ENCODE measurements at regions not wholly inside any gene's neighbourhood (a gene's known extent, or its start where the extent isn't known, plus 50 kb on each side); places are given as distances from the start of the nearest gene placed in this dataset.

- intact Hi-C loops (cut with DNase I) = no loop called here
- H3K27me3 ChIP-seq = no peaks in the 10 kb centered on the region
- no peaks in the 10 kb centered on the region for H3K9me3 ChIP-seq
- H3K4me1 ChIP-seq = no peaks in the 10 kb centered on the region
- no peaks in the 10 kb centered on the region for H3K36me3 ChIP-seq
- TF ChIP-seq POLR2A (IDR thresholded peaks at IDR 0.05) = no peak
- TF ChIP-seq CTCF (IDR thresholded peaks at IDR 0.05) = no peak
- no peak for DNase-seq
- WGBS, 2 donors = 35 to 57% methylated on average over 1 of the region's 1 CpG
- no peak overlapping the region for H3K27ac ChIP-seq
- no peak overlapping the region for H3K4me3 ChIP-seq
Observed at GRCh38 chr2:155412598-155412997, 714.1 kb downstream of the KCNJ3 start.

GRCh38 chr2:155404433-155405002 lies 706.0 kb downstream of the KCNJ3 start:
- no peaks in the 10 kb centered on the region for H3K27me3 ChIP-seq
- H3K36me3 ChIP-seq = no peaks in the 10 kb centered on the region
- intact Hi-C loops (cut with DNase I) = no loop called here
- peaks cover 0 to 17% (median 8%) of the 10 kb centered on the region in 3 donors for H3K9me3 ChIP-seq
- TF ChIP-seq CTCF (IDR thresholded peaks at IDR 0.05) = no peak
- no peak for TF ChIP-seq POLR2A (IDR thresholded peaks at IDR 0.05)
- 78 to 85% methylated on average over 3 of the region's 3 CpGs for WGBS, 2 donors
- H3K27ac ChIP-seq = no peak overlapping the region
- no peaks in the 10 kb centered on the region for H3K4me1 ChIP-seq
- DNase-seq = no peak
- H3K4me3 ChIP-seq = no peak overlapping the region

DNA sequence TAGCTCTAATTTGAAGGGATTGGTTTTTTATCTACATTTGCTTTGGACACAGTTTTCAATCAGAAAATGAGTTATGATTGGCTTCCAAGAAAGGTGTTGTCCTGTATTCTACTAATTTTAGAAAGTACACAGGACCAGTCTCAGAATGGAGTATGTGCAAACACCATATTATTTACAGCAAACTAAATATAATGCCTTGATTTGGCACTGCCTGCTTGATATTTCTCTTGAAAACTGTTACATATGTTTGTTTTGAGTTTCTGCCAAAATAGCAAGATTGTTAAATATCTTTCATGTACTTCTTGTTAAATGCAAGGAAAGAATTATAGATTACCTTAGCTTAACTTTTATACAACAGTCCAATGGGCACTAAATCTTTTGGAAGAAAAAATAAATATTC lies 694.9 kb downstream of the KCNJ3 start:
- intact Hi-C loops (cut with DNase I) = no loop called here
- Histone ChIP-seq H3K9me3 (no peaks in the 10 kb centered on the region), H3K4me1 (no peaks in the 10 kb centered on the region), H3K27ac (no peak overlapping the region), H3K4me3 (no peak overlapping the region), H3K36me3 (no peaks in the 10 kb centered on the region), H3K27me3 (no peaks in the 10 kb centered on the region)
- TF ChIP-seq CTCF (IDR thresholded peaks at IDR 0.05) (no peak), POLR2A (IDR thresholded peaks at IDR 0.05) (no peak)
- DNase-seq = no peak

DNA sequence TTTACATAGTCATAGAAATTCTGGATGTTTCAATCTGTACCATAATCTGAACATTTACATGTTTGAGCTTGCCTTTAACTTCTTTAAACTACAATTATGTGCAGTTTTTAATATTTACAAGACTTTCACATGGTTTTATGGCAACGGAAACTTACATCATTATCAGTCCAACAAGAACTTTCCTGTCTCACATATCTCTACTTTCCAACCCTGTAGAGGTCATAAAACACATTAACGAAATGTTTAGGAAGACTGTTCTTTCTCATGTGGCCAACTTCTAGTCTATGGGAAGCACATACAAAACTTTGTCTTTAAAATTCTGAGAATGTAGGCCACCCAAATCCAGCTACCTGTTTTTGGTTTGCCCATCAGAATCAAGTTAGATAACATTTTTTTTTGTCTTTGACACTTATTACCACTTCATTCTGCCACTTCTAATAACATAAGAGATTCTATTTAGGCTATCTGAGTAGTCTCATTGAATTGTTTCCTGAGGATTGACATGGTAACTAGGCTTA lies 693.2 kb downstream of the KCNJ3 start:
- H3K4me3 ChIP-seq = no peak overlapping the region
- H3K4me1 ChIP-seq = no peaks in the 10 kb centered on the region
- no peak overlapping the region for H3K27ac ChIP-seq
- no peaks in the 10 kb centered on the region for H3K36me3 ChIP-seq
- no peak for DNase-seq
- WGBS, 2 donors = 29 to 35% methylated on average over 2 of the region's 2 CpGs
- H3K9me3 ChIP-seq = no peaks in the 10 kb centered on the region
- no peak for TF ChIP-seq POLR2A (IDR thresholded peaks at IDR 0.05)
- TF ChIP-seq CTCF (IDR thresholded peaks at IDR 0.05) = no peak
- intact Hi-C loops (cut with DNase I) = no loop called here
- no peaks in the 10 kb centered on the region for H3K27me3 ChIP-seq

GRCh38 chr2:155389224-155389623 lies 690.7 kb downstream of the KCNJ3 start:
- DNase-seq = no peak
- TF ChIP-seq CTCF (IDR thresholded peaks at IDR 0.05) = no peak
- TF ChIP-seq POLR2A (IDR thresholded peaks at IDR 0.05) = no peak
- no peaks in the 10 kb centered on the region for H3K9me3 ChIP-seq
- no peaks in the 10 kb centered on the region for H3K36me3 ChIP-seq
- 86 to 93% methylated on average over 1 of the region's 1 CpG for WGBS, 2 donors
- no peaks in the 10 kb centered on the region for H3K27me3 ChIP-seq
- H3K4me1 ChIP-seq = no peaks in the 10 kb centered on the region
- H3K4me3 ChIP-seq = no peak overlapping the region
- H3K27ac ChIP-seq = no peak overlapping the region
- intact Hi-C loops (cut with DNase I) = no loop called here
